ENCODE measurements at regions not wholly inside any gene's neighbourhood (a gene's known extent, or its start where the extent isn't known, plus 50 kb on each side); places are given as distances from the start of the nearest gene placed in this dataset.

- in situ Hi-C loops (cut with HindIII; ENCODE audit: low pct_ligation_motif_present, low sequenced_read_pairs), result no loop called here
- DNase-seq, result no peak
- no peak overlapping the region for H3K27ac ChIP-seq
- TF ChIP-seq, protein P1, sequence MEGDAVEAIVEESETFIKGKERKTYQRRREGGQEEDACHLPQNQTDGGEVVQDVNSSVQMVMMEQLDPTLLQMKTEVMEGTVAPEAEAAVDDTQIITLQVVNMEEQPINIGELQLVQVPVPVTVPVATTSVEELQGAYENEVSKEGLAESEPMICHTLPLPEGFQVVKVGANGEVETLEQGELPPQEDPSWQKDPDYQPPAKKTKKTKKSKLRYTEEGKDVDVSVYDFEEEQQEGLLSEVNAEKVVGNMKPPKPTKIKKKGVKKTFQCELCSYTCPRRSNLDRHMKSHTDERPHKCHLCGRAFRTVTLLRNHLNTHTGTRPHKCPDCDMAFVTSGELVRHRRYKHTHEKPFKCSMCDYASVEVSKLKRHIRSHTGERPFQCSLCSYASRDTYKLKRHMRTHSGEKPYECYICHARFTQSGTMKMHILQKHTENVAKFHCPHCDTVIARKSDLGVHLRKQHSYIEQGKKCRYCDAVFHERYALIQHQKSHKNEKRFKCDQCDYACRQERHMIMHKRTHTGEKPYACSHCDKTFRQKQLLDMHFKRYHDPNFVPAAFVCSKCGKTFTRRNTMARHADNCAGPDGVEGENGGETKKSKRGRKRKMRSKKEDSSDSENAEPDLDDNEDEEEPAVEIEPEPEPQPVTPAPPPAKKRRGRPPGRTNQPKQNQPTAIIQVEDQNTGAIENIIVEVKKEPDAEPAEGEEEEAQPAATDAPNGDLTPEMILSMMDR (IDR thresholded peaks at IDR 0.05; ENCODE audit: low read depth, low read length, missing control alignments), result no peak
- H3K4me3 ChIP-seq (ENCODE audit: low read depth, low read length), result no peak overlapping the region
- no peaks in the 10 kb centered on the region for H3K36me3 ChIP-seq (replicated peaks)
- H3K27me3 ChIP-seq (replicated peaks), result no peaks in the 10 kb centered on the region
Observed at GRCh38 chr2:147577323-147577997, 267.4 kb upstream of the ACVR2A start.

- no peaks in the 10 kb centered on the region for H3K27me3 ChIP-seq (replicated peaks)
- TF ChIP-seq, protein P1 (IDR thresholded peaks at IDR 0.05; ENCODE audit: low read depth, low read length, missing control alignments), result no peak
Observed at GRCh38 chr2:147575106-147575505, 269.7 kb upstream of the ACVR2A start.

DNA sequence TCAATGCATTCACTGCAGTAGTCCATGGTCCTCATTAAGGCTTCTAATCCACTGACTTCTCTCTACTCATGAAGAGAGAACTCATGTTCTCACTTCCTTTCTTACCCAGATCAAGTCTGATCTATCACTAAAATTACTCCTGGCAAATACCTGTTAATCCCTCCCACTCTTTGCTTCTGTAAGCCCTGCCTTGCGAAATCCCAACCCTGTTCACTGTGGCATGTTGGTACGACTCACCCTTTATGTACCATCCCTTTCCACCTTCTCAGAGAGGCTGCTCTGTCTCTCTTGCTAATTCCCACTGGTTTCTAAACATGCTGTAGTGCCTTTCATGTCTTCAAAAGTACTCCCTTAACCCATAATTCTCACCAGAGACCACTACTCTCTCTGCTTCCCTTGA, 272.2 kb upstream of the ACVR2A start:
- no peak for DNase-seq
- TF ChIP-seq, protein P1 (IDR thresholded peaks at IDR 0.05; ENCODE audit: low read depth, low read length, missing control alignments), result no peak
- Histone ChIP-seq H3K4me3 (ENCODE audit: low read depth, low read length) (no peak overlapping the region), H3K36me3 (replicated peaks) (no peaks in the 10 kb centered on the region), H3K27ac (no peak overlapping the region), H3K27me3 (replicated peaks) (no peaks in the 10 kb centered on the region)
- in situ Hi-C loops (cut with HindIII; ENCODE audit: low pct_ligation_motif_present, low sequenced_read_pairs), result no loop called here

More at GRCh38 chr2:147575106-147575505, 269.7 kb upstream of the ACVR2A start:
- Histone ChIP-seq H3K27ac (no peak overlapping the region), H3K36me3 (replicated peaks) (no peaks in the 10 kb centered on the region), H3K4me3 (ENCODE audit: low read depth, low read length) (no peak overlapping the region)
- DNase-seq, result no peak
- in situ Hi-C loops (cut with HindIII; ENCODE audit: low pct_ligation_motif_present, low sequenced_read_pairs), result no loop called here

DNA sequence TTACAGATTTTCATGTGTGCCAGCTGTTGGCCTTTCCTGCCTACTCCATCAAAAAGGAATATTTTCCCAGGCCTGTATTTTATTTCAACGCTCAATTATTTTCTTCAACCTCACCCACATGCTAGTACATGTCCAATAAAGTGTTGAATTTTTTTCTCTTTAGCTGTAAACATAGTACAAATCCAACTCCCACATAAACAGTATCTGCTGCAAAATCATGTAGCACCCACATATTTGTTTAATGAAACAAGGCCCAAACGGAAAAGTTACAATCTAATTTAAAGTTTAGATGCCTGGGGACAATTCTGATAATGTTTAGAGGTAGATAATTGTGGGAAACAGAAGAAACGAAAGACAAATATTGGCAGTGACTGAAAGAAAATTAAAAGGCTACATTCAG, 275.4 kb upstream of the ACVR2A start:
- DNase-seq, result no peak
- H3K27me3 ChIP-seq (replicated peaks), result no peaks in the 10 kb centered on the region
- no peak overlapping the region for H3K4me3 ChIP-seq (ENCODE audit: low read depth, low read length)
- in situ Hi-C loops (cut with HindIII; ENCODE audit: low pct_ligation_motif_present, low sequenced_read_pairs), result no loop called here
- no peak overlapping the region for H3K27ac ChIP-seq
- no peaks in the 10 kb centered on the region for H3K36me3 ChIP-seq (replicated peaks)
- TF ChIP-seq, protein P1 (IDR thresholded peaks at IDR 0.05; ENCODE audit: low read depth, low read length, missing control alignments), result no peak

- H3K4me3 ChIP-seq (ENCODE audit: low read depth, low read length), result no peak overlapping the region
- H3K36me3 ChIP-seq (replicated peaks), result no peaks in the 10 kb centered on the region
- no peaks in the 10 kb centered on the region for H3K27me3 ChIP-seq (replicated peaks)
- in situ Hi-C loops (cut with HindIII; ENCODE audit: low pct_ligation_motif_present, low sequenced_read_pairs), result no loop called here
- no peak overlapping the region for H3K27ac ChIP-seq
- no peak for DNase-seq
- TF ChIP-seq, protein P1 (IDR thresholded peaks at IDR 0.05; ENCODE audit: low read depth, low read length, missing control alignments), result no peak
Observed at GRCh38 chr2:147568109-147568508, 276.7 kb upstream of the ACVR2A start.

- no peak overlapping the region for H3K4me3 ChIP-seq (ENCODE audit: low read depth, low read length)
- in situ Hi-C loops (cut with HindIII; ENCODE audit: low pct_ligation_motif_present, low sequenced_read_pairs), result no loop called here
- no peak overlapping the region for H3K27ac ChIP-seq
- no peaks in the 10 kb centered on the region for H3K36me3 ChIP-seq (replicated peaks)
- H3K27me3 ChIP-seq (replicated peaks), result no peaks in the 10 kb centered on the region
- TF ChIP-seq, protein P1 (IDR thresholded peaks at IDR 0.05; ENCODE audit: low read depth, low read length, missing control alignments), result no peak
- DNase-seq, result no peak
Observed at GRCh38 chr2:147567136-147567535, 277.7 kb upstream of the ACVR2A start.
